Lower leg skin (tissue), 3 donors: ENCODE measurements at regions not wholly inside any gene's neighbourhood (a gene's known extent, or its start where the extent isn't known, plus 50 kb on each side); places are given as distances from the start of the nearest gene placed in this dataset.

Experiments used
- CTCF ChIP-seq, 3 donors: fragments of 450-650 bp; IDR thresholded peaks; one replicate each; pipeline ENCODE4 v1.5.1; 2016; ENCODE audit warnings: antibody characterized with exemption in 3 of 3, mild to moderate bottlenecking in 3 of 3, moderate library complexity in 2 of 3
- POLR2A ChIP-seq, 2 donors: fragments of 450-650 bp; IDR thresholded peaks; one replicate each; pipeline ENCODE4 v1.6.1; 2016 to 2017; ENCODE audit warnings: antibody characterized with exemption in 2 of 2, mild to moderate bottlenecking in 1 of 2, moderate library complexity in 1 of 2

GRCh38 chr12:105742567-105742874 lies 396.2 kb downstream of the NUAK1 start:
- TF ChIP-seq CTCF (IDR thresholded peaks at IDR 0.05) = no peak
- TF ChIP-seq POLR2A (IDR thresholded peaks at IDR 0.05) = no peak
